NOMO-1 treated with DMSO at 0.1 percent for 48 hours (cell line): ENCODE measurements at regions not wholly inside any gene's neighbourhood (a gene's known extent, or its start where the extent isn't known, plus 50 kb on each side); places are given as distances from the start of the nearest gene placed in this dataset.

ENCODE experiments used
- DNase-seq: peaks from one replicate; lab custom pipeline; 2025; ENCODE audit not compliant: unreplicated experiment; lab: John Stamatoyannopoulos, UW

DNA sequence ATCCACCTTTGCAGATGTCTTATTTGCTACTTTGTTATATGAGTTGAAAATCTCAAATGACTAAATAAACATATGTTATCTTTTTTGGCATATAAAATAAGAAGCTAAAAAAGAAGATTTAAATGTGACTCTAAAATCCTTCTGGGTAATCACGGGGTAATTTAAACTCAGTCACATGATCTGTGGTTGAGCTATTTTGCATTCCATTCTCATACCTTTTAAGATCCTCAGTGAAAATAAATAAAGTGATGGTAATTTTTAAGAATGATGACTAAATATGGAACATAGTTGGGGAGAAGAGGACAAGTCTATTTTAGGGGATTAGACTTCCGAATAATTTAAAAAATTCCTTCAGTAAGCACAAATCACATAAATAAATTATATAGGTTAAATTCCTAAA, 1076.8 kb downstream of the TUSC7 start:
- DNase-seq: no peak

DNA sequence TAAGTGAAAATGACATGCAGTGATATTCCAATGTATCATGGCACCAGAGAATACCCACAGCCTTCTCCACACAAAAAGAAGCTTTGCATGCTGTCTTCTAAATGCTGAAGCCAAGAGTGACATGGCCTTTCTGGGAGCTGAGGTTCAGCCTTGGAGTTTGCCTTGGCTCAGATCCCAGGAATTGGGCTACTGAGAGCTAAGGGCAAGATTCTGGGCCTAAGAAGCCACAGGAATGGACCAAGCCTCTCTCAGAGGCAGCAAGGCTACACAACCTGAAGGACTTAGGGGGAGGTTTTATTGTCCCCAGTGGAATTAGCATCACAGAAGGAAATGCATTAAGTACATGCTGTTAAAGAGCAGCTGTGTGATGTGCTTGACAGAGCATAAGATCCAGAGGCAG, 1078.5 kb downstream of the TUSC7 start:
- no peak for DNase-seq

DNA sequence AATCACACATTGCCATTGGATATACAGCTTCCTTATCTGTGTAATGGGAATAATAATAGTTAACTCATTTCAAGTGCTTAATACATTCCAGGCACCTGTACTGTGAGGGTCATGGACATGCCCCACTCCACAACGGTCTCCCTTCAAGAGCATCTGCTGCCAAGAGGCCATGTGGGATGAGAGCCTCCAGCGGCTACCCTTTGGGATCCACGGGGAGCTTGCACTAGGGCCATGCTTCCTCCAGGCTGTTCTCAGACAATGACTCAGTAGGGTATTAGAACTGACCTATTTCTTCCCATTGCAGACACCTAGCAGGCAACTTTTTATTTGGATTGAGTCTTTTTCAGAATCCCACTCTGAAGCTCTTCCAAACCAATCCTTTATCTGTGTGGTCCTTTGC, 1078.9 kb downstream of the TUSC7 start:
- DNase-seq: no peak

DNA sequence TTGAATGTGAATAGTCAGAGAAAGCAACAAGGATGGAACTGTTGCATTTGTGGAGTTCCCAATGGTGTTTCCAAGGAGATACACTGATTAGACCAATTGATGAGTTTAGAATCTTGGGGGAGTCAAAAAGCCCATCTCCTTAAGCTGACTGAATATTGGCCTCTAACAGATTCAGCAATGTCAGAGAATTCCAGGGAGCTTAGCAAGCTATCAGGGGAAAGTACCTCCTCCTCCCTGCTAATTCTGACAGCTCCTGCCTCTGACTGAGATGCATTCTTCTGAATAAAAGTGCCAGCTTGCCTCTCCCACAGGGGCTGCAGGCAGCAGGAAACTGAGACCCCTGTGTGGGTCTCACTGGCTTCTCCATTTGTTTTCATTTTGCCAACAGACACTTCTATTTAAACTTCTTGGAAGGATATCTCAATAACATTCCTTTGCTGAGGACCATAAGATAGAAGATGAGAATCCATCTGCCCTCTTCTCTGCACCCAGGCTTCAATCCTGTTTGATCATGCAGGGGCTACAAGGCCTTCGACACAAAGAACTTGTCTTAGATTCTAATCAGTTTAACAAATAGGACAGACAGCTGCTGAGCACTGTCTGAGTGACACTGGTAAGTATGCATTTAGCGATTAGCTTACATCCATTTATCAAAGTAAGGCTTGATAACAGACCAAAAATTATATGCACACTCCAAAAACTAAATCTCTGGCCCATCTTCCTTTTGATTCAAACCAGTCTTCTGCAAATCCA, 1080.8 kb downstream of the TUSC7 start:
- DNase-seq: no peak

DNA sequence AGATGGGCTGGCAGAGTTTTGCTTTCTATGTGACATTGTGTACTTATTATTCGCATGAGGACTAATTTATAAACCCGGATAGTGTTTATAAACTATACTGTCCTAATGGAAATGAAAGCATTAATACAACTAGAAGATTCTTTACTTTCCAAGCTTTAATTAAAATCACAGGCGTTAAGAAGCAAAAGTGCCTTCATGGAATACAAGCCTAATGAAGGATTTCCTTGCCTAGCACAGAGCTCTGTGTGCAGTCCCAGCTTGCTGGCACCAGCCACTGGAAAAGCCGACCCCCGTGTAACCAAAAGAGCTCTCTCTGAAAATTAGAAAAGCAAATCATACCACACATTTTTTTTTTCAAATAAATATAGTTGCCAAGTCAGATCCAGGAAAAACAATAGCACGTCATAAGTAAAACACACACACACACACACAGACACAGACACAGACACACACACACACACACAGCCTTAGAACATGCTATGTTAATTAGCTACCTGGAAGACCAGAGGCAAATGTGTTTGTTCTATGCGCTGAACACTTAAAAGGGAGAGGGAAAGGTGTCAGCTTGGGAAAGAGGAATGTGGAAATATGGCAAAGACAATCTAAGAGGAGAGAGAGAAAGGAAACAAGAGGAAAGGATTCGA, 1084.2 kb downstream of the TUSC7 start:
- DNase-seq: no peak

GRCh38 chr3:117798221-117798620, 1088.6 kb downstream of the TUSC7 start:
- no peak for DNase-seq

DNA sequence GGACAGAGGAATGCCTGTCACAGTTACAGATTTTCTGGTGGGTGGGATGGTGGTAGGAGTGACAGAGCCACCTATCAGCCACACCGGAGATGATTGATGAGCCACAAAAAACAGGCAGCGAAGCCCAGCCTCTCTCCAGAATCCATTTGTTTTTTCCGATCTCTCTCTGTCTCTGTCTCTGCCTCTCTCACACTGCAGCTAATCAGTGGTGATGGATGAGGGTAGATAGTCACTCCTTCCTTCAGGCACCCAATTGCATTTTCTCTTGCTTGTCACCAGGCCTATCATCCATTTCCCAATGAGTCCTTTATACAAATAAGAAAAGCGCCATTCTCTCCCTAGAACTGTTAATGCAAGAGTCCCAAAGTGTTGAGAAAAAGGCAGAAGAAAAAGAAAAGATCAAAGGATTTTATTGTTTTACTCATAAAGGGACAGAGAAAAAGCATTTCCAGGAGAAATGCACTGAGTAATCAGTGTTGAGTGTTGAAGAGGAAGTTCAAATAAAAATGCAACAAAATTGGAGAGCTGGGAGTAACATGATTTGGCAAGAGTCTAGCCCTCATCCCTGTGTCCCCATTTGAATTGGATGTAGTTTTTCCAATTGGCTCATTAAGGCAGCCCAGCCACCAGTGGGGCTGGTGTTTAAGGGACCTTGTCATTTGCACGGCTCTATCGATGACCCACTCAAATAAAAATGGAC, 1089.3 kb downstream of the TUSC7 start:
- no peak for DNase-seq

- no peak for DNase-seq
Measured at GRCh38 chr3:117799387-117799735, 1089.8 kb downstream of the TUSC7 start.

DNA sequence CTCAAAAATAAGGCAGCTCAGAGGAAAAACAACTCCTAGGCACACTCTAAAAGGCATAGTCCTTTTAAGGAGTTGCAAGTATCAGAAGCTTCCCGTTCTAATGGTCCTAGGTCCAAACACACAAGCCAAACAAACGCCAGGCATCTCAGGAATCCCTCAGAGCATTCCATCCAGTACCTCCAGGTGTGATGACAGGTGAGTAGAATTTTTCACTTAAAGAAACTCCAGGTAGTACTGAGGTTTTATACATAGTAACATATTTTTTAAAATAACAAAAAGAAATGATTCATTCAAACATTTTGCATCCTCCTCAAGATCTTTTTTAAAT, 1092.3 kb downstream of the TUSC7 start:
- no peak for DNase-seq

- DNase-seq: no peak
Measured at GRCh38 chr3:117809186-117810081, 1099.9 kb downstream of the TUSC7 start.

DNA sequence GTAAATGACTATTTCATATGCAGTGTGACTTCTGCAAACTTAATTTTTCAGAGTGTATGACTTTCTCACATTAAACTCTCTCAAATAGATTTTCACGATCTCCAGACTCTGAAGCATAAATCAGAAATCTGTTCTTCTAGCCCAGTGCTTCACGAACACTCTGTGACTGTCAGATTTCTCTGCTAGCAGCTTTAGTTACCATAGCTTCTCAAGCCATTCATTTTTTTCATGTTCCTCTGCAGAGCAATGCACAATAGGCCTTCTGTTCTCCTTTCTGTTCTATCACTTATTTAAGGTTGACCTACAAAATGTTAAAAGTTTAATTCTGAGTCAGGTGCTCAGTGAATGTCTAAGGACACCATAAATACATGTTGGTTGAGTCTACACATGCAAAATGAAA, 1102.2 kb downstream of the TUSC7 start:
- no peak for DNase-seq

DNA sequence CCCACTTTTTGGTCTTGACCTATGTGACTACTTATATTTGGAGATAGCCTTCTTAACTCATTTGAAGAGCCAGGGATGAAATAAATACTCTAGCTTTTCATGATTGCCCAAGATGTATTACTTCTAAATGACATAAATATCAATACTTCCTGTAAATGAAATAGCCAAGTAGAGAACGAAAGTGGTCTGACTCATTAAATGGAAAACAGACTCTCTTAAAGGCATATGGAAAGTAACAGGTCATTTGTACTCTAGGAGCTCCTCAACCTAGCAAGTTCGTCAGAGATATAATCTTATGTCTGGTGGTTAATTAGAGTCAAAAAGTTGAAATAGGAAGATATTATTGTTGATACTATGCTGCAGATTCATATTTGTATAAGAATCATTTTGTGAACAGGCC, 1105.4 kb downstream of the TUSC7 start:
- DNase-seq: peak; percentile 17

DNA sequence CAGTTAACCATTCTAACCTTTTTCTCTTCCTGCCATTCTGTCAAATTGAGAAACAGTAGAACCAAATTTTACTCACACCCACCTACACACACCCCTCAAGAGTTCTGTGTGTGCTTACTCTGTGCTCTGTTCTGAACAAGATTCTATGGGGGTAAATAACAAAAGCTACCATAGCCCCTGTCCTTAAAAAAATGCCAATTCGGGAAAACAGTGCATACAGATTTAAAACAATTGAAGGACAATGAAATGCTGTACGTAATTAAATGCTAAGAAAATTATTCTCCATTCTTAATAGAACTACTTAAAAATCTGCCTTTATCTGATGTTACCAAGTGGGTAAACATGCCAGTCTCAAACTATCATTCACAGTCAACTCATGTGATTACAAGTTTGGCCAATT, 1107.5 kb downstream of the TUSC7 start:
- no peak for DNase-seq

DNA sequence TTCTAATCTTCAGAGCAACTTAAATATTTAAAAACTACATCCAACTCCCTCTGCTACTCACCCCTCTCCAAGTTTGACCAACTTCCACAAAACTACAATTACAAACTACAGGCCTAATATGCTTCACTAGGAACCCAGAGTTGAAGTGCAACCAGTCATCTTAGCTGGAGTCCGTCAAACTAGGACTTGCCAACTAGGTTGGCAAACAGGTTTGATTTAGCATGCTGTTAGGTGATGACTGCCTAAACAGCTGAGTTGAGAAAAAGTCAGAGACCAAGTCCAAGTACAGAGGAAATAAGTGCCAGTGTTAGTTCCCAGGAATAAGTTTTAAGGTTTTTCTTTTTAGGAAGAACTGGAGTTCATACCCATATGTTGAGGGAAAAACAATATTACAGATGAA, 1109.0 kb downstream of the TUSC7 start:
- DNase-seq: no peak

- DNase-seq: no peak
Measured at GRCh38 chr3:117820658-117821299, 1111.2 kb downstream of the TUSC7 start.

GRCh38 chr3:117822416-117822815, 1112.8 kb downstream of the TUSC7 start:
- DNase-seq: no peak

DNA sequence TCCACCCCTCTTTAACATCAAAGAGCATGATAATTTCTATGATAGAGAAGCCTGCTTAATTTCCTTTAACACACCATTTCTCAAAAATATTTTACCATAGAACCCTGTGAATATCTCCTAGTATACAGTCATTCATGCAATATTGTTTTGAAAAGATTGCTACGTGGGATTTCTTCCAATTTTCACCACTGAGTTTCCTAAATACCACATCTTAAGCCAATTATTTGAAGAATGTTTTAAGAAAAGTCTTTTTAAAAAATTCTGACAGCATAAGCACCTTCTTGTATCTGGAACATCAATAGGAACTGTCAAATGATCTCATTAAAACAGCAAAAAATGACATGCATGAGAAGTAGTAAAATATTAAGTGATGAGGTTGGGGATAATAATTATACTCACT, 1126.7 kb downstream of the TUSC7 start:
- no peak for DNase-seq

DNA sequence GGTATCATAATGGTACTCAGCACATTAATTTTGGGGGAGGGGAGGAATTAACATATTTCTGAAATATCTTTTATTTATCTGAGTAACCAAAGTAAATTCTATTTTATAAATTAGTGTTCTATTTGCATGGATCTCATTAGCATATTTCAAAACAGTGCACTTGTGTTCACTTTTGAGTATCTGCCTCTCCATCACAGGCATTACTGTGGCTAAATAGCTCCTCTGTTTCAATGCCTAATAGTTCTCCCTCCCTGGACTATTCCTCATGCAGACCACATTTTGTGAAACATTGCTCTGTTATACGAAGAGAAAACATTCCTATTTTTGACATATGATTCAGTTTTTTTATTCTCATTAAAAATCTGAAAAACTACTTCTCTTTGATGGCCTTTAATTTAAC, 1127.8 kb downstream of the TUSC7 start:
- no peak for DNase-seq

DNA sequence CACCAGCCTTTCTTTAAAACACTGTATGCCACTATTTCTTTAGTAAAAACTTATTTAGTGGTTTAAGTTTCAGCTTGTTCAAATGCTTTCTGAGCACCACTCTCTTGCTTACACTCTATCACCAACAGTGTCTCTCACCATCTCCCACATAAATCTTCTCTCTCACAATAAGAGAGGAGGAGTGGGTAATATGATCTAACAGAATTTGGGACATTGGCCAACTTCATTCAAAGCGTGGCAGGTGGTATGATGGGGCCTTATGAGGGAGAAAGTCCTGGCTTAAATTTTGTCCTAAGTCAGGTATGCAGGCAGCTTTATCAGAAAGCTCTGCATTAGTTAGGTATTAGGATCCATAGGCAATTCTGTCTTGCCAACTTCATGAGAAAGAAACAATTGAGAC, 1132.5 kb downstream of the TUSC7 start:
- DNase-seq: no peak

DNA sequence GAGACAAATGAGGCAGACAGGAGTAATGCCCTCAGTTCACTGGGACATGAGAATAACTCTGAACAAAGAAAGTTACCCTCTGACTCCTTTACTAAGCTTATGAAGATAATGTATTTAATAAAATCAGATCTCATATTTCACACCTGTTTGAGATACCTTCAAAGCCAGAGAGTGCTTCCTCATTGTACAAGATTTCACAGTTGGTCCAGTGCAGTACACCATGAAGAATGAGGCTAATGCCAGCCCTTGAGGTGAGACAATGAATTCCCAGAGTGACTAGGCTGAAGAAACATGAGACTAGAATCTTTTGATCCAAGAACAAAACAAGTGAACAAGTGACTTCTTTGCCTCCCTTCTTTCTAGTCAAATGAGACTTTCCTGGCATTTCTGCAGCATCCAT, 1133.8 kb downstream of the TUSC7 start:
- DNase-seq: no peak

- DNase-seq: no peak
Measured at GRCh38 chr3:117844676-117845075, 1135.1 kb downstream of the TUSC7 start.
